Mesodermal cell (in vitro differentiated cells): ENCODE measurements at regions not wholly inside any gene's neighbourhood (a gene's known extent, or its start where the extent isn't known, plus 50 kb on each side); places are given as distances from the start of the nearest gene placed in this dataset.

Experiments
- H3K27ac ChIP-seq: 2 replicates; pipeline ENCODE4 v1.7.0; 2013; ENCODE audit warnings: mild to moderate bottlenecking, low read depth, low read length, moderate library complexity; ENCODE audit not compliant: severe bottlenecking
- H3K36me3 ChIP-seq: 2 replicates; pipeline ENCODE4 v1.7.1; 2013; ENCODE audit warnings: mild to moderate bottlenecking, low read length, moderate library complexity; ENCODE audit not compliant: control insufficient read depth, insufficient read depth
- H3K4me1 ChIP-seq: one replicate; pipeline ENCODE4 v1.7.1; 2013; ENCODE audit warnings: mild to moderate bottlenecking, low read length; ENCODE audit not compliant: insufficient read depth, control insufficient read depth, poor library complexity, severe bottlenecking
- H3K4me3 ChIP-seq: 2 replicates; pipeline ENCODE4 v1.7.0; 2013; ENCODE audit warnings: low read length, control low read depth, mild to moderate bottlenecking; ENCODE audit not compliant: insufficient read depth, poor library complexity, severe bottlenecking; ENCODE audit errors: extremely low read depth
- H3K9me3 ChIP-seq: 2 replicates; pipeline ENCODE4 v1.7.1; 2013; ENCODE audit warnings: mild to moderate bottlenecking, low read length, moderate library complexity; ENCODE audit not compliant: control insufficient read depth
- WGBS, 2 experiments: methylation state at CpG; one replicate each; pipeline ENCODE4 v1.1.5; 2013; ENCODE audit warnings: missing lambda C conversion rate in 2 of 2; ENCODE audit not compliant: insufficient coverage in 2 of 2; 5-methylcytosine and 5-hydroxymethylcytosine counted together

- no peaks in the 10 kb centered on the region for H3K36me3 ChIP-seq
- no peak overlapping the region for H3K4me3 ChIP-seq
- peak overlapping the region; percentile 66 for H3K27ac ChIP-seq
- peaks cover 7% of the 10 kb centered on the region for H3K9me3 ChIP-seq
- 67 to 100% methylated on average over 1 to 2 of the region's 2 CpGs for whole genome bisulfite sequencing, 2 experiments
- peaks cover 6% of the 10 kb centered on the region for H3K4me1 ChIP-seq
Observed at GRCh38 chr13:63436325-63436668, 2020.6 kb upstream of the PCDH20 start.

- H3K4me1 ChIP-seq = peaks cover 6% of the 10 kb centered on the region
- H3K36me3 ChIP-seq = no peaks in the 10 kb centered on the region
- H3K27ac ChIP-seq = peak overlapping the region; percentile 66
- 100% methylated on average over 1 of the region's 2 CpGs; no CpG with 5 or more reads in 1 of the 2 experiments for WGBS, 2 experiments
- peaks cover 7% of the 10 kb centered on the region for H3K9me3 ChIP-seq
- H3K4me3 ChIP-seq = no peak overlapping the region
Observed at GRCh38 chr13:63435667-63436324, 2020.1 kb upstream of the PCDH20 start.

GRCh38 chr13:63433546-63434150 is 2018.0 kb upstream of the PCDH20 start:
- peaks cover 7% of the 10 kb centered on the region for H3K9me3 ChIP-seq
- peaks cover 6% of the 10 kb centered on the region for H3K4me1 ChIP-seq
- H3K27ac ChIP-seq = no peak overlapping the region
- H3K36me3 ChIP-seq = no peaks in the 10 kb centered on the region
- no peak overlapping the region for H3K4me3 ChIP-seq

GRCh38 chr13:63427170-63427569 is 2011.5 kb upstream of the PCDH20 start:
- Histone ChIP-seq H3K4me1 (no peaks in the 10 kb centered on the region), H3K36me3 (no peaks in the 10 kb centered on the region), H3K9me3 (no peaks in the 10 kb centered on the region), H3K27ac (no peak overlapping the region), H3K4me3 (no peak overlapping the region)
- 100% methylated on average over 1 of the region's 2 CpGs; no CpG with 5 or more reads in 1 of the 2 experiments for WGBS, 2 experiments

- no peaks in the 10 kb centered on the region for H3K36me3 ChIP-seq
- H3K4me1 ChIP-seq = no peaks in the 10 kb centered on the region
- H3K27ac ChIP-seq = no peak overlapping the region
- 100% methylated on average over 1 of the region's 2 CpGs; no CpG with 5 or more reads in 1 of the 2 experiments for WGBS, 2 experiments
- no peak overlapping the region for H3K4me3 ChIP-seq
- no peaks in the 10 kb centered on the region for H3K9me3 ChIP-seq
Observed at GRCh38 chr13:63425131-63425530, 2009.5 kb upstream of the PCDH20 start.

- 92 to 100% methylated on average over 1 to 2 of the region's 3 CpGs for WGBS, 2 experiments
- no peak overlapping the region for H3K4me3 ChIP-seq
- H3K36me3 ChIP-seq = no peaks in the 10 kb centered on the region
Observed at GRCh38 chr13:63421123-63421522, 2005.5 kb upstream of the PCDH20 start.

GRCh38 chr13:63420685-63421084 is 2005.0 kb upstream of the PCDH20 start:
- H3K36me3 ChIP-seq = no peaks in the 10 kb centered on the region
- no peaks in the 10 kb centered on the region for H3K9me3 ChIP-seq
- no peaks in the 10 kb centered on the region for H3K4me1 ChIP-seq
- H3K4me3 ChIP-seq = no peak overlapping the region
- no peak overlapping the region for H3K27ac ChIP-seq

More at GRCh38 chr13:63421123-63421522, 2005.5 kb upstream of the PCDH20 start:
- Histone ChIP-seq H3K9me3 (no peaks in the 10 kb centered on the region), H3K27ac (no peak overlapping the region), H3K4me1 (no peaks in the 10 kb centered on the region)

GRCh38 chr13:63414247-63414646 is 1998.6 kb upstream of the PCDH20 start:
- no peaks in the 10 kb centered on the region for H3K9me3 ChIP-seq
- H3K4me3 ChIP-seq = no peak overlapping the region
- no peaks in the 10 kb centered on the region for H3K4me1 ChIP-seq
- H3K27ac ChIP-seq = no peak overlapping the region
- H3K36me3 ChIP-seq = no peaks in the 10 kb centered on the region
- 55% methylated on average over 2 of the region's 2 CpGs; no CpG with 5 or more reads in 1 of the 2 experiments for WGBS, 2 experiments

GRCh38 chr13:63409791-63410351 is 1994.2 kb upstream of the PCDH20 start:
- Histone ChIP-seq H3K9me3 (no peaks in the 10 kb centered on the region), H3K36me3 (no peaks in the 10 kb centered on the region), H3K4me1 (no peaks in the 10 kb centered on the region), H3K4me3 (no peak overlapping the region), H3K27ac (no peak overlapping the region)
- WGBS, 2 experiments = no CpG with 5 or more reads among the region's 7 CpGs

GRCh38 chr13:63408331-63409189 is 1992.9 kb upstream of the PCDH20 start:
- no peak overlapping the region for H3K4me3 ChIP-seq
- H3K27ac ChIP-seq = peak overlapping the region; percentile 71
- 53 to 60% methylated on average over 1 to 2 of the region's 4 CpGs for WGBS, 2 experiments
- no peaks in the 10 kb centered on the region for H3K36me3 ChIP-seq
- H3K4me1 ChIP-seq = no peaks in the 10 kb centered on the region
- no peaks in the 10 kb centered on the region for H3K9me3 ChIP-seq
